ENCODE measurements at regions not wholly inside any gene's neighbourhood (a gene's known extent, or its start where the extent isn't known, plus 50 kb on each side); places are given as distances from the start of the nearest gene placed in this dataset.

DNA sequence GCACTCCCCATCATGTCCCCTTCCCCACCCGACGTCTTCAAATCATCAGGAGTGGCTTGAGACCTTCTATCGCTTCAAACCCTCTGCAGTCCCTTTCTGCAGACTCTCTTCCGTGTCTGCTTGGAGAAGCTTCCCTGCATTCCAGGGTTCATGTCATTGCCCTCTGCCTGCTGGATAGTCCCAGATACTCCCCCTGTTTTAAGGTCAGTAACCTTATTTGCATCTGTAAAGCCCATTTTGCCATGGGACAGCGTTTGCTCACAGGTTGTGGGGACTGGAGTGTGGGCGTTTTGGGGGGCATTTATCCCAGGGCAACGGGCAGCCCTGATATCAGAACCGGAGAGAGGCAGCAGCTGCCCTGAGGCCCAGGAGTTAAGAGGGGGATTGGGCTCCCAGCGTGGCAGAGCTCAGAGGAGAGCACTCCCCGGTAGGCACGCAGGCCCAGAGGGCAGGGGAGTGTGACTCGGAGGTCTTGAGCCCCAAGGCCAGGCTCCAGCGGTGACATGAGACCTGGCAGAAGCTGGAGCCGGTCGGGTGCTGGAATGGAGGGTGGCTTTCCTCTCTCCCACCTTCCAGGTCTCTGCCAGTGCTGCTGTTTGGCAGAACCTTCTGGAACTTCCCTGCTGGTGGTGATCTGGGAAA, 73.8 kb downstream of the RTP5 start:
- no peak for DNase-seq

DNA sequence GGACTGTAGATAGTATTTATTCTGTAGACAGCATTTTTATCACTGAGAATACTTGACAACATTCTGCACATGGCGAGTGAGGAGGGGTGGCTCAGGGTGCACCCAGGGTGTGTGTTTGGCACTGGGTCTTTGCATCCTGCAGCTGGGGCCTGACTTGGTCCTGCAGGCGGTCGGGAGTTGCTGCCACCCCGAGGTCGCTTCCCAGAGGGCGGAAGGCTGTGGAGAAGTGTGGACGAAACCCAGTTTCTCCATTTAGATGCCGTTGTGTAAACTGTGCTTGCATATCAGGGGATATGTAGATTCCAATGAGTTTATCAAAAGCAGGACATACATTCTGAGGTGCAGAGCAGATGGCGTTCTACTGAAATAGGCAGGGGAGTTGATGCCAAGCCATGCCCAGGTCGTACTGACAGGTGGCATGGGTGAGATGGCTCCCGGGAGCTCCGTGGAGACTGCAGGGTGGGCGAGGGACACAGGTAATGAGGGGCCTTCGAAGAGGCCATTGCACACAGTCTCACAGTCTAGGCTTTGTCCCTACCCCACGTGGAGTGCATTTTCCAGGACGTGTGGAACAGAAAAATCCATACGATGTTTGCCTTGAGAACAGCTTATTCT, 74.5 kb downstream of the RTP5 start:
- no peak for DNase-seq

DNA sequence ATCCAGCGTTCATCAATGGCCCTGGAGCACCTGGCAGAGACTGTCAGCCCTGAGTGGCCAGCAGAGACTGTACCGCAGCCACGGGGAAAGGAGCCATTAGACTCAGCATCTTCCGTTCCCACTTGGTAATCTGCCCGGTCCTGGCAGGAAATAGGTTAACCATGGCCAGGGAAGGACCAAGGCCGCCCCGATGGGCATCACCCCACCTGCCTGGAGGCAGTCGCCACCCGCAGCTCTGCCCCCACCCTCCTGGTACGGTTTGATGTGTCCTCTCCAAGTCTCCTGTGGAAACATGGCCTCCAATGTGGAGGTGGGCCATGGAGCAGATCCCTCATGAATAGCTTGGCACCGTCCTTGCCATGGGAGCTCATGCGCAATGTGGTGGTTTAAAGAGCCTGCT, 75.3 kb downstream of the RTP5 start:
- no peak for DNase-seq

DNA sequence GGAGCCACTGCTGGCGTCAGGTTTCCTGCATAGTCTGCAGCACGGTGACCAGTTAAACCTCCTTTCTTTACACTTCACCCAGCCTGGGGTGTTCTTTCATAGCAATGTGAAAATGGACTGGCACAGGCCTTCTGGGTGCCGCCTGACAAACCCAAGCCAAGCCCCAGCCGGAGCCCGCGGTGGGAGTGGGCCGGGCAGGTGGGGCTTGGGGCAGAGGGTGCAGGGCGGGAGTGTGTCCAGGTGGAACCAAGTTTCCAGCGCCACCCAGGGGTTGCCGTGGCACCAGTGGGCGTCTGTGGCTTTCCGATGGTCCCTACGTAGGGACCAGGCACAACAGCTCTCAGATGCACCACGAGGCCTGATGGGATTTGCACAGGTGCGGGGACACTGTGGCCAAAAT, 75.8 kb downstream of the RTP5 start:
- DNase-seq = no peak

DNA sequence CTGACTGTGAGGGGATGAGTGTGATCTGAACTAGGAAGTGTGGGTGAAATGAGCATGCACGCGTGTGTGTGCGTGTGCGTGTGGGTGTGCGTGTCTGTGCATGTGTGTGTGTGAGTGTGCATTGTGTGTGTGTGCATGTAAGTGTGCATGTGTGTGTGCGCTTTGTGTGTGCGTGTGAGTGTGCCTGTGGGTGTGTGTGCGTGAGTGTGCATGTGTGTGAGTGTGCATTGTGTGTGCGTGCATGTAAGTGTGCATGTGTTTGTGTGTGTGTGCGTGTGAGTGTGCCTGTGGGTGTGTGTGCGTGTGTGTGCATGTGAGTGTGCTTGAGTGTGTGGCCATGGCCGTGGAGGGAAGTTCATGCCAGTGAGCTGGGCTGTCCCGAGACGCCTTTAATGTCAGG, 76.3 kb downstream of the RTP5 start:
- no peak for DNase-seq

DNA sequence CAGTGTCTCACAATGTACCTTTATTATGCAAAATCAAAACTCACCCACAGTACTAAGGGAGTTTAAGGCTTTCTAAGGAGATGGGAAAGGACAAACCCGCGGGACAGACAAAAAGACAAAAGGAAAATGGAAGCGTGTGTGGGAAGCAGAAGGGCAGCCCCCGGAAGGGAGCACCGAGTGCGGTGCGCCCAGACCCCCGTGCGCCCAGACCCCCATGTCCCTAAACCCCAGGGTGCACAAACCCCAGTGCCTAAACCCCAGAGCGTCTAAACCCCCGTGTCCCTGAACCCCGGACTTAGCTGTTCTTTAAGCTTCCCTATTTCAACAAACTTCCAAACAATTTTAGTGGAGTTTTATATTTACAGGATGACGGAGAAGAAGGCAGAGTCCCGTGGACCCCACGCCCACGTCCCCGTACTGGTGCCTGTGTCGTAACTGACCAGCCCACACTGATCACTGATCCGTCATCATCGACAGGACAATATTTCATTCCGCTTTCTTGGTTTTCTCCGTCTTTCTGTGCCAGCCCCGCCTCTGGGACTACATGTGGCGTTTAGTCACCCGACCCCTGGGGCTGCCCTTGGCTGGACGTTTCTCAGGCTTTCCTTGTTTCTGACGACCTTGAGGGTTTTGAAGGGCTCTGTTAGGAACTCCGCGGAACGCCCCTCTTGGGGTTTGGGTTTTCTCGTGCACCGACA, 76.9 kb downstream of the RTP5 start:
- DNase-seq = no peak

DNA sequence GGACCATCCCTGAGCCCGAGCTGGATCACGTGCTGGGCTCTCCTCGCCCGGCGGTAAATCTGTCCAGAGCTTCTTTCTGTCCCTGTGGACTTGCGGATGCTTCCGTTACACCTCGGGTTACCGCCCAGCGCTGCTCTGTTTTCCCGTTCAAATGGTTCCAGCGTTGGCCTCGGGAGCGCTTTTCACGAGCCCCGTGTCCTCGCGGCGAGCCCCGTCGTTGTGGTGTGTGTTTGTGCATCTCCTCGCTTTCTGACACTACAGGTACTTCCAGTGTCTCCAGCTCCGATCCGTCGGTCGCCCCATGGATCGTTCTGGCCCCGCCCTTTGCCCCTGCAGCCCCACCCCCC, 77.4 kb downstream of the RTP5 start:
- no peak for DNase-seq

DNA sequence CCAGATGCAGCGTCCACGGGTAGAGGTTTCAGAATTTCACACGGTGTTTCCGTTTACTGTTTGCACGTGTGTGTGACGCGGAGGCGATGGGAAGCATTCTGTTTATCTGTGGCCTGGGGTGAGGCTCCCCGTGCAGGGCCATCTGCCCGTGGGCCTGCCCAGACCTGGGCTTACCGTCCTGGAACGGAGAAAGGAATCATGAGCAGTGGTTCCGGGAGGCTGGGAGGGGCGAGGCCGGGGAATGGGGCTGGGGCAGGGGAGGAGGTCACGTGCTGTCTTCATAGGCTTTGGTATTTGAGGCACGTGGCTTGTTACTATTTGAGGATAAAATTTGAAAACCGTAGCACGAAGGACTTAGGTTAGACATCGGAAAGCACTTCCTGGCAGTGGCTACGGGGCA, 77.9 kb downstream of the RTP5 start:
- no peak for DNase-seq

DNA sequence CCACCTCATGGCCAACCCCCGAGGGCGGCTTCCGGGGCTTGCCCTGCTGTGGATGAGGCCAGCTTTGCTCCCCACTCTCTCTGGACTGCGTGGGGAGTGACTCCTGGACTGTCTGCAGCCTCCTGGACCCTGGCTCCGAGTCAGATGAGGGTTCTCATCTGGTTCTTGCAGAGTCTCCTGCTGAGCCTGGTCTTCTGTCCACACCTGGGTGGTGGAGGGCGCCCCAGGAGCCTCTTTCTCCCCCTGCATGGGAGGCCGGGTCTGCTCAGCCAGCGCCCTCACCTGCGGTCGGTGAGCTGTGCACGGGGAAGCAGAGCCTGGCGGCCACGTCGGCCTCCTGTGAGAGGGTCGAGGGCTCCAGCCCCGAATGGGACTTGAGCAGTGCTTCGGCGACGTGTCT, 78.3 kb downstream of the RTP5 start:
- no peak for DNase-seq

DNA sequence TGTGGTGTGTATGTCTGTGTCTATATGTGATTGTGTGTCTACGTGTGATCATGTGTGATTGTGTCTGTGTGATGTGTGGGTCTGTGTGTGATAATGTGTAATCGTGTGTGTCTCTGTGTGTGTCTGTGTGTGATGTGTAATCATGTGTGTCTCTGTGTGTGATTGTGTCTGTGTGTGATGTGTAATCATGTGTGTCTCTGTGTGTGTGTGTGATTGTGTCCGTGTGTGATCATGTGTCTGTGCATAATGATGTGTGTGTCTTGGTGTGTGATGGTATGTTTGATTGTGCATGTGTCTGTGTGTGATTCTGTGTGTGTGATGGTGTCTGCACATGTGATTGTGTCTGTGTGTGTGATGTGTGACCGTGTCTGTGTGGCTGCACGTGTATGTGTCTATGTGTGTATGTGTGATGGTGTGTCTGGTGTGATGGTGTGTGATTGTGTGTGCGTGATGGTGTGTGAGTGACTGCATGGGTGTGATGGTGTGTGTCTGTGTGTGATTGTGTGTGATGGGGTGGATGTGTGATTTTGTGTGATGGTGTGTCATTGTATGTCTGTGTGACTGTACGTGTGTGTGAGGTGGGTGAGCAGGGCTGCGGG, 78.9 kb downstream of the RTP5 start:
- no peak for DNase-seq

DNA sequence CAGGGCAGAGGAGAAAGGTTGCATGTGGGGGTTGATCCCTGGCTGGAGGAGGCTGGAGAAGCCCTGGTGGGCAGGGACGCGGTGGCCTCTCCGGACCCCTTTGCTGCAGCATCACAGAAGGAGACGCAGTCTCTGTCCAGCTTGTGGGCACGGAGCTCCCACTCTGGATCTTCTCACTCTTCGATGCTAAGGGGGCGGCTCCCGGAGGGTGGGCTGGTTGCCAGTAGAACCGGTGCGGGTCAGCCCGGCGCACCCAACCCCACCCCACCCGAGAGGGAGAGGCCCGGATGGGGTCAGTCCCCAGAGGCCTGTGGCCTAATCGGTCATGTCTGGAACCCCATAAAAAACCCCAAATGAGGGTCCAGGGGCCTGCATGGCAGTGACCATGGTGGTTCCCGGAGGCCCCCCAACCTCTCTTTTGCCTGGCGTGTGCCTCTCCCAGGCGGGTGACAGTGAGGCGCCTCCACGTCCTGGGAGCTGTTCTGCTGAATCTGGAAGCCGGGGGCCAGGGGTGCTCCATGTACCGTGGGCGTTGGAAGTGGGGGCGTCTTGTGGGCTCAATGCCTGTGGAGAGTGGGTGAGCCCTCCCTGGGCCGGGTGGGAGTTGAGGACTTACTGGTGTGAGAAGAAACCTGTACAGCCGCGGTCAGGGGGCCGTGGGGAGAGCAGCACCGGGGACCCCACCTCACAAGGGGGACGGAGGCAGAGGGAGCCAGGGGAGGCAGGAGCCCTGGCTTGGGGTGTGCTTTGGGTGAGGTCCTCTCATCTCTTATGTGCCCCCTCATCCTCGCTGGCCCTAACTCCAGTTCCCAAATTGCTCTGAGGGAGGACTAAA, 79.6 kb downstream of the RTP5 start:
- DNase-seq = no peak

DNA sequence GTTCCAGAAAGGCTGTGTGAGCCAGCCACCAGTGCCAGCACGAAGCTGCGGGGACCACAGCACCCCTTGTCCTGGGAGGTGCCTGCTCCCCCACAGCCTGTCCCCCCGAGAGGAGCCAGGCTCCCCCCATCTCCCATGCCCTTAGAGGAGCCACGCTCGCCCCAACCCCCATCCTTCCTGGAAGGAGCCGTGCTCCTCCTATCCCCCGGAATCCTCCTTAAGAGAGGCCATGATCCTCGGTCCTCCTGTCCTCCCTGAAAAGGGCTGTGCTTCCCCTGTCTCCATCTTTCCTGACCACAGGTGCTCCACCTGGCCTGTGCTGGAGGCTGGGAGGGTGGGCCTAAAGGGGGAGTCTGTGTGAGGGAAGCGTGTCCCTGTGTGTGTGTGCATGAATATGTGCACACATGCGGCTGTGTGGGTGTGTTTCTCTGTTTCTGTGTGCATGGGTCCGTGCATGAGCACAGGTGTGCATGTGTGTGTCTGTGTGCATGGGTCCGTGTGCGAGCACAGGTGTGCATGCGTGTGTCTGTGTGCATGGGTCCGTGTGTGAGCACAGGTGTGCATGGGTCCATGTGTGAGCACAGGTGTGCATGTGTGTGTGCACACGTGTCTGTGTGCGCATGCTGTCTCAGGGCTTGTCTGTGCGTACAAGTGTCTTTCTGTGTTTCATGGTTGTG, 80.3 kb downstream of the RTP5 start:
- no peak for DNase-seq

DNA sequence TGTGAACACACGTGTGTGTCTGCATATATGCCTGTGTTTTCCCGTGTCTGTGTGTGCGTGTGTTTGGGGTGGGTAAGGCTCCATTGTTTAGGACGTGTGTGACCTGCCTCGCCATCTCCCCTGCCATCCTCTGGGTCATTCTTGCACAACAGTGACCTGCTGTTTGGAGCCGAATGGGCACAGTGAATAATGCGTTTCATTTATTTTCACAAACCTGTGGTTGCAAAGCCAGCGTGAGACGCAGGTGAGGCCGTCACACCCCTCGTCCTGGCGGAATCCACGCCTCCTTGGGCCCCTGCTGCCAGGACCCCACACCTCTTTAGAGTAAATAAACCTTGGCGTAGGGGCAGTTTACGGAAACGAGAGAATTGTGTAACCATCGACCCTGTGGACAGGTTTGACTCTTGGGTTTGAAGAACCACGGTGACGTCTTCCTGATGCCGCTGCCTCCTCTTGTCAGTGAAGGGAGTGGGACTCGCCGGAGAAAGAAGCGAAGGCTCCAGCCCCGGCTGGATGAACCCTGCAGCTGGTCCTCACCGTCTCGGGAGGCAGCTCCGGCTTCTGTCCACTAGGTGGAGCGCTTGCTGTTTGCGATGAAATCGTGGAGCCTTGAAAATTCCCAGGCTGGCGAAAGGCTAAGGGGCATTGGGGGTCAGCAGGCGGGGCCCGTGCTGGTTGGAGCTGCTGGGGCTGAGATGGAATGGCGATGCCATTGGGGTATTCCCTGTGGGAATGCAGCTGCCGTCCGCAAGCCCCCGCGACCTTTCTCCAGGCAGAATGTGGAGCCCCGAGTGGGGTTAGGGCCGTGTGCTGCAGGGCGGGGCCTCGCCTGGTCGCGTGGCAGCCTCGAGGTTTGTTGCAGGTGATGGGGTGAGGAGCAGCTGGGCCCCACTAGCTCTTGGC, 81.1 kb downstream of the RTP5 start:
- DNase-seq = peak; percentile 79

DNA sequence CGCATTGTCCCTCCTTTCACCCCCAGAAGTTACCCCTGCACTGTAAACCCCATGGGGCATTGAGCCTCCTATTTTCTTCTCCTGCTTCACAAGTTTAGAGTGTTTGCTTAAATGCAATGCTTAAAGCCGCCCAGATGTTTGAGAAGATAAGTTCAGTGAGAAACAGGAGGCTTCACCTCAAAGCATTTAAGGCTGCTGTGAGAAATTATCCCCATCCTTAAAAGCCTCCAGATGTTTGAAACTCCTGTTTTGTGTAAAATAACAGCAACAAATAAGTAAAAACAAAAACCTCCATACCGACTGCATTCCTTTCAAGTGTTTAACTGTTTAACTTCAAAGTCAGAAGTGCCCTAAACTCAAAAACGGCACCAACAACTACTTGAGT, 81.8 kb downstream of the RTP5 start:
- DNase-seq = no peak

DNA sequence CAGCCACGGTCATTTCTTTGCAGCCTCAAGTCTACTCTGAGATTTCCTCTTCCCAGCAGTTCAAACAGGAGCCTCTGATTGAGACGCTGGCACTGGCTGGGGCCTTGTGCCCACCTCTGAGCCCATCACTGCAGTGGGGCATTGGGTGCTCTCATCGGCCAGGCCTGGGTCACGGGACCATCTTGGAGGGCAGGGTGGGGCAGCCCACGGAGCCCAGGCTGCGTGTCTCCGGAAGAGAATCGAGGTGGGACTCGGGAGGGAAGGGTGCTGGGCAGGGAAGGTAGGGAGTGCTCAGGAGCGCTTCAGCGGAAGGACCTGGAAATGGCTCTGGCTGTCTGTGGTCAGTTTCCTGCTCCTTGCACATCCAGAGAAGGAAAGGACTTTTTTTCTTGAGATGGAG, 82.4 kb downstream of the RTP5 start:
- no peak for DNase-seq

DNA sequence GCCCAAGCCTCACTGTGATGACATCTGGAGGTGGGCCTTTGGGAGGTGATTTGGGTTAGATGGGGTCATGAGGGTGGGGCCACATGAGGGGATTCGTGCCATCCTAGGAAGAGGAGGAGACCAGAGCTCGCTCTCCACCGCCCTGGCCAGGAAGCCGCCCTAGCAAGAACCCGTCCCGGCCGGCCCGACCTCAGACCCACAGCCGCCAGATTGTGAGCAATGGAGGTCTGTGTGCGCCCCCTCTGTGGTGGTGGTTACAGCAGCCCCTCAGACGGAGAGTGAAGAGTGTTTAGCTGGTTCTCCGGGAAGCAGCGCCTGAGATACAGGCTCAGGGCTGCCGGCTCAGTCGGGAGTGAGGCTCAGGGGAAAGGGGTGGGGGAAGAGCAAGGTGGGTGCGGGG, 83.3 kb downstream of the RTP5 start:
- no peak for DNase-seq

DNA sequence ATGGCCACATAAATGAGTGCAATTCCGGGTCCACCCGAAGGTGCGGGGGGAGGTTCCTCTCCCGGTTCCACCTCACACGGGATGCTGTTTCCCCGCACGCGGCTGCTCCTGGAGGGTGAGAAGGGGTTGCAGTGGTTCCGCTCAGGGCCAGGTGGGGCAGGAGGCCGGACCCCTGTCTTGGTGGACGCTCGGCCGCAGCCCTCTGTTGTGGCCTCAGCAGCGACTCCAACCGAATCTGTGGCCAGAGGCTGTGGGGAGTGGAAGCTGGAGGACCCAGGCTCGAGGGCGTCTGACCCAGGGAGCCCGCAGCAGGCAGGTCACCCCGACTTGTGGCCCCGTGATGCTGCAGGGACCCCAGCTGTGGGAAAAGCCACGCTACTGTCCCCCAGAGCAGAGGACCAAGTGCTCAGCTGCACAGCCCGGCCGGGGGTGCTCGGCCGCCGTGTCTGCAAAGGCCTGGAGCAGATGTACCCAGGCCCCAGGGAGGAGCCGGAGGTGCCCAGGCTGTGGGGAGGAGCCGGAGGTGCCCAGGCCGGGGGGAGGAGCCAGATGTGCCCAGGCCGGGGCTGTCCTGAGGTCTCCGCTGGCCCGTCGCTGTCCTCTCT, 83.9 kb downstream of the RTP5 start:
- no peak for DNase-seq

DNA sequence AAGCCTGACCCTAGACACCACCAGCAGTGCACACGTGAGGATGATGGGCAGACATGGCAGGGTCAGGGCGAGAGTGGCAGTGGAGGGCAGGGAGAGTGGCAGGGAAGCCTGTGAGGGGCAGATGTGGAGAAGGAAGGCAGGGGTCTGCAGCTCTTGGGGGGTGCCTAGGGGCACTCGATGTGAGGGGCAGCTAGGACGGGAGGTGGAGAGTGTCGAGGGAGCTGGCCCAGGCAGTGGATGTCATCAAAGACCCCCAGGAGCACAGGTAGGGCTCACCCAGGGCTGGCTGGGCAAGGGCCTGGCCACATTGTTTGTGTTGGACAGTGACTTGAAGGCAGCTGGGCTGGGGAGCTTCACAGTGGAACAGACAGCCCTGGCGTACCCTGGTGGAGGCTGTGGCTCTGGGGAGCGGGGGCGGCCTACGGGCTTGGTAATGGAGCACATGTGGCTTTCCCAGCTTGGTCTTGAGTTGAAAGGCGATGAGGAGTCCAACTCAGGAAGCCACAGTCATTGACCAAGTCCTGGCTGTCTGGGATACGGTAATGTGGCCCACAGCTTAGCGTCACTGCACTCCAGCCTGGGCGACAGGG, 87.1 kb downstream of the RTP5 start:
- no peak for DNase-seq

DNA sequence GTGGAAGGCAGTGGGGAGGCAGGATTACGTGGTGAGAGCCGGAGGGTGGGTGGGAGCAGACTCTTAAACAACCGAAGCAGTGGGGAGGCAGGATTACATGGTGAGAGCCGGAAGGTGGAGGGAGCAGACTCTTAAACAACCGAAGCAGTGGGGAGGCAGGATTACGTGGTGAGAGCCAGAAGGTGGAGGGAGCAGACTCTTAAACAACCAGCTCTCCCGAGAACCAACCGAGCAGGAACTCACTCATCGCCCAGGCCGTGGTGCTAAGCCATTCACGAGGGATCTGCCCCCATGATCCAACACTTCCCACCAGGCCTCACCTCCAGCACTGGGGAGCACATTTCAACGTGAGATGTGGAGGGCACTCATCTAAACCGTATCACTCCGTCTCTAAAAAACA, 87.7 kb downstream of the RTP5 start:
- no peak for DNase-seq

DNA sequence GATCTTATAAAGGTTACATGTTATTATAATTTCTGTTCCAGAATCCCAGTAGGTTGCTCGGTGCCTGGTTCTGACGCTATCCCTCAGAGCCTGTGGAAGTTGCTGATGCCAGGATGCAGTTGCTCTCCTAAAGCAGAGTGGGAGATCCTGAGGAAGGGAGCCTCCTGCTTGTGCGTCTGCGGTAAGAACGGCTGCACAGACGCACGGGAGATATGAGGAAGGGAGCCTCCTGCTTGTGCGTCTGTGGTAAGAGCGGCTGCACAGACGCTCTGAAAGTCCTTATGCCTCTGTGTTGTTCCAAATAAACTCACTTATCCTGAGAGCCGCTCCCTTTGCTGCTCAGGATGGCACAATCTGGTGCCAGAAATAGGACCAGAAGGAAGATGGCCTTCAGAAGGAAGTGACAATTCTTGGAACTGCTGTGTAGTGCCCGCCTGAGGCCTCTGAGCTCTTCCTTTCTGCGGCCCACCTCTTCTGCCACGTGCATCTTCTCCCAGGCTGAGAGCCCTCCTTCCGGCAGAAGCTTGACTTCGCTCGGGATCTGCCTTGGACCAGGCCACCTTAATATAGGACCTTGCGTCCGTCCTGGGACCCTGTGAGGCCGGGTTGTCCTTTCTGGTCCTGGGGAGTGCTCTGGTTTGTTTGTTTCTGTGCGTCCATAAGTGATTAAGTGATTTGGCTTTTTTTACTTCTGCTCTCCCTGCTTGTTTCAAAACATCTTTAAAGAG, 89.5 kb downstream of the RTP5 start:
- no peak for DNase-seq

All from hematopoietic multipotent progenitor cell treated with erythropoietin and hydrocortisone succinate and interleukin-3 and kit ligand, for 4 days (in vitro differentiated cells).